NCI-H187 (cell line): ENCODE measurements at regions not wholly inside any gene's neighbourhood (a gene's known extent, or its start where the extent isn't known, plus 50 kb on each side); places are given as distances from the start of the nearest gene placed in this dataset.

ENCODE experiments used
- DNase-seq, 2 experiments: peaks; one replicate each; lab custom pipeline; 2025; lab: John Stamatoyannopoulos, UW

DNA sequence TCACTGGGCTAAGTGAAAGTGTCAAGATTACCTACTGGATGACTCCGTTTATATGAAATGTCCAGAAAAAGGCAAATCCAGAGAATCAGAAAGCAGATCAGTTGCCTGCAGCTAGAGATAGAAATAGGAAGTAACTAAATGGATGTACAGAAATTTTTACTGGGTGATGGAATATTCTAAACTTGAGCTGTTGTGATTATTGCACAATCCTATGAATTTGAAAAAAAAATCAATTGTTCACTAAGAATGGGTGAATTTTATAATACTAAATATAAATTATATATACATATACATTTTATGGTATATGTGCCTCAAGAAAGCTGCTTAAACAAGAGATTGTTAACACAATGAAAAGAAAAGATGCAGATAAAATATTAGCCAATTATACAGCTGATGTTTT lies 181.1 kb upstream of the C16orf82 start:
- DNase-seq = no peak

DNA sequence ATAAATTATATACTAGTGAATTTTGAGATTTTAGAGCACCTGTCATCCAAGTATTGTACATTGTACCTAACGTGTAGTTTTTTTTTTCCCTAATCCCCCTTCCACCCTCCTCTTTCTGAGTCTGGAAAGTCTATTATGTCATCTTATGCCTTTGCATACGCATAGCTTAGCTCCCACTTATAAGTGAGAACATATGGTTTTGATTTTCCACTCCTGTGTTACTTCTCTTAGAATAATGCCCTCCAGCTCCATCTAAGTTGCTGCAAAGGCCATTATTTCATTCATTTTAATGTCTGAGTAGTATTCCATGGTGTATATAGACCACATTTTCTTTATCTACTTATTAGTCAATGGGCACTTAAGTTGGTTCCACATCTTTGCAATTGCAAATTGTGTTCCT lies 177.0 kb upstream of the C16orf82 start:
- DNase-seq = no peak

DNA sequence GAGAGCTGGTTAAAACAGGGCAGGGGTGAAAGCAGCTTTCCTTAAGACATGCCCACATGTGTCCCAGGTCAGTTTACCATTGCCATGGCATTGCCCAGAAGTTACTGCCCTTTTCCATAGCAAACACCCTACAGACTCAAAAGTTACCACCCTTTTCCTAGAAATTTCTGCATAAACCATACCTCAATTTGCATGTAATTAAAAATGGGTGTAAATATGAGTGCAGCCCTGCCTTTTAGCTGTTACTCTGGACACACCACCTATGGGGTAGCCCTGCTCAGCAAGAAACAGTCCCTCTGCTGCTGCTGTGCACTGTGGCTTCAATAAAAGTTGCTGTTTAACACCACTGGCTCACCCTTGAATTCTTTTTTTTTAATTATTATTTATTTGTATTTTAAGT lies 168.5 kb upstream of the C16orf82 start:
- no peak for DNase-seq

DNA sequence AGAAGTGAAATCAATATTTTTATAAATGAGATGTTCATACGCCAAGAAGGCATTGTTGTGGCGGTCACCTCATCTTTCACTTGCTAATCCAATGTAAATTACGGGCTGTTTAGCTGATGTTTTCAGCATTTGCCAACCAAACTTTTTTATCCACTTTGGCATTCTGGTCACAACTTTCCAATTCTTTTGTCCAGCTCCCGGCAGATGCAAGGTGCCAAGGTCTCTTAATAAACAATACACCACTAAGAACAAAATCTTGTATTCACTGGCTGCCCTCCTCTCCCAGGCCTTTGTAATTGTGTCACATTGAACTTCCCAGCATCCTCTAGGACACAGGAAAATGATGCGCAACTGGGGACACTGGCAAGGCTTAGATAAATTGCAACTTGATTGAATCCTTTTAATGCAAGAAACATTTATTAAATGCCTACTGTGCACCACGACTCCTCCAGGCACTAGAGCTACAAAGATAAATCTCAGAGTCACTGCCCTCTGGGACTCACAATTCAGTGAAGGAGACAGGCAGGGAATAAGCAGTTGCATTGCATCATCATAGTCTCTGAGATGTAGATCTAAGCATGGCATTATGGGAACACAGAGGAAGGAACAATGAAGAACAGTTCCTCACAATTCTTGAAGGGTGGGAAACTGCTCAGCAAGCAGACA lies 165.4 kb upstream of the C16orf82 start:
- DNase-seq = no peak

DNA sequence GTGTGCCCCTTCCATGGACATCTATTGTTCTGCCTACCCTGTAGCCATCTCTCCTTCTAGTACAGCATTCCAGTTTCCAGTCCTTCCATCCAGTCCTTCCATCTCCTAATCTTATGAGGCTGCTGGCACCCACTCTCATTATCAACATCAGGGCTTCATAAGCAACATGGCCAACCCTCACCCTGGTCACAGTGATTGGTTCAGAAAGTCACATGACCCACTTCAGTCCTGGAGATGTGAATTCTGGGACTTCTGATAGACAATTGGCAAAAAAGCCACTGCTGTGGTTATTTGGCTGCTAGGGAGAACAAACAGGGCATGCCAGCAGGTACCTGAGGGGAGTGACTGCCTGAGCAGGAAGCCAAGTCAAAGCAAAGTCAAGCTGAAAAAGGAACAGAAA lies 164.7 kb upstream of the C16orf82 start:
- no peak for DNase-seq

DNA sequence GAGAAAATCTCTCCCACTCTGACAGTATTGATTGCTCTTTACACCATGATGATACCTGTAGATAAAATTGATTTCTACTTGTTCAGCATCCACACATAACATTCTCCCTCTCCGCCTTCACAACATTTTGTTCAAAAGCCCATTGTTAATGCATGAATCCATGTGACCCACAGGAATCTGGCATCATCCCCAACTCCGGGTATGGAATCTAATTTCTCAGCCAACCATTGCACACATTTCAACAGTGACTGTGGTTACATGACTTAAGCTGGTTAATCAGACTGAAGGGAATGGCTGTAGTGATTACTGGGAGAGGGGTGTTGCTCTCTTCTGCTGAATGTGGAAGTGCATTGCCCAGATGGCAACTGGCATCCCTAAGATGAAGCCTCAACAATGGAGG lies 161.4 kb upstream of the C16orf82 start:
- no peak for DNase-seq

DNA sequence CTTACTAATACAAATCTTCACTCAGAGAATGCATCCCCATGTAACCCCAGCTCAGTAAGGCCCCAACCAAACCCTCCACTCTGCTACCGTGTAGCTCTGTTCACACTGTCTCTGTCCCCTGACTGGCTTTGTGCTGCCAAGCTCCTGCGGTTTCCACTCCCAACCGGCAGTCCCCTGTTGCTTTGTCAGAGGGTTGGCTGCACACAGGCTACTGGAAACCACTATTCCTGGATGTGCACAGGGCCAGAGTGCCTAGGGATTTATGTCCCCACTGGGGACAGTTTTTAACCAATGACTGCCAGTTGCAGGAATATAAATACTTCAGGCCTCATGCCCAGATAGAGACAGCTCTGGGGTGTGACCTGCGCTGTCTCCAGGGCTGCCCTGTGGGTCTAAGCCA lies 157.1 kb upstream of the C16orf82 start:
- DNase-seq = no peak

DNA sequence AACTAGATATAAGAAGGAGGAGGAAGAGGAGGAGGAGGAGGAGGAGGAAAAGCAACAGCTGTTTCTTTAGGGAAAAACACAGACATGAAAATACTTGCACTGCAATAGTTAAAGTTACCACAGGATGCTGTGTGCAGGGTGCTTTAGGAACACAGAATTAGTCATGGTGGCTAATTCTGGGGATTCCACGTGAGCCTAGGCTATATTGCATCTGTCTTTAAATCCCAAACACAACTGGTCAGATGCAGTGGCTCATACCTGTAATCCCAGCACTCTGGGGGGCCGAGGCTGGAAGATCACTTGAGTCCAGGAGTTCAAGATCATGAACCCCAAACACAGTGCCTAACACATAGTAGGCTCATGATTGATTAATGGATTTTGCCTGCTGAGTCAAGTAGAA lies 155.3 kb upstream of the C16orf82 start:
- DNase-seq = no peak

DNA sequence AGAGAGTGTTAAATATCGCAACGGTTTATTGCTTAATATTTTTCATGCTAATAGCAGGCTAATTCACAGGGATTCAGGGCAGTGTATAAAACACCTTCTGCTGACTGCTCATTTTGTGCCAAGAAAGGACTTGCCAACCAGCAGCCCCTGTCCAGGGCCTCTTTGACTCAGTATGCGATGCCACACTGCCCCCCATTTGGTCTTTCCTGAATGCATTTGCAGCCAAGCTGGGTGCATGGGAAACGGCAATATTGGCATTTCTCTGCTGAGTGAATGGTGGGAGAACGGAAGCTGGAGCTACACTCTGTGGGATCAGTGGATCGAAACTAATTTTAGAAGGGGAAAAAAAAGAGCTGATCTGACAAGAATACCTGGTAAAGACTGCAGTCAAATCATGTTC lies 152.9 kb upstream of the C16orf82 start:
- DNase-seq = no peak

DNA sequence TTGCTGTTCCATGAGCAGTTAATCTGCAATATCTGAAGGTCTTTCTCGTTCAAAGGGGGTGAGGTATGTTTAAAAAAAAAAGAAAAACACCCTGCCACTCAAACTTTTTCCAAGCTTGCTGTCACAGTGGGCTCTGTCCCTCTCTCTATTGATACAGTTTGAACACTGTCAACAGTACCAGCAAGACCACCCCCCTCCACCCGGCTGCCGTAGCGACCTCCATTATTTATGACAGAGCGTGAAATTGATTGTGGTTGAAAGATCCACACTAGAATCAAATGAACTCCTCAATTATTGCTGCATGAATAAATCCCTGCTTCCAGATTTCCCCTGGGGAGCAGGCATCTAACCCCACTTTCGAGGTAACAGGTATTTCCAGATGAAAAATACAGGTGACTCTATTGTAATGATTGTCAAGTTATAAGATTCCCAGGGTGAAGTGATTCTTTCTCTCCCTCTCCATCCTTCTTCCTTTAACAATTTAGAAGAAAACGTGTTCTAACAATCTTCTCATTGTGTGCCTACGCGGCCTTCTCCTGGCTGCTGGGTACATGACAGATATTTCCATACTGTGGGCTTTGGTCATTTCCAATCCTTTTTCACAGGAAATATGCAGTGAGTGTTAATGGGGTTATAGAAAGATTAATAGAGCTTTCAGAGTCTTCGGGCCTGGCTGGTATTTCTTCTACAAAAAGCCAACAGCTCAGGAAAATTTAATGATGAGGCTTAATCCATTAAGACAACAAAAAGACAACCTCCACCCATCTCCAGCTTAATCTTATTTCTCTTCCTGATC lies 135.7 kb upstream of the C16orf82 start:
- DNase-seq = no peak

DNA sequence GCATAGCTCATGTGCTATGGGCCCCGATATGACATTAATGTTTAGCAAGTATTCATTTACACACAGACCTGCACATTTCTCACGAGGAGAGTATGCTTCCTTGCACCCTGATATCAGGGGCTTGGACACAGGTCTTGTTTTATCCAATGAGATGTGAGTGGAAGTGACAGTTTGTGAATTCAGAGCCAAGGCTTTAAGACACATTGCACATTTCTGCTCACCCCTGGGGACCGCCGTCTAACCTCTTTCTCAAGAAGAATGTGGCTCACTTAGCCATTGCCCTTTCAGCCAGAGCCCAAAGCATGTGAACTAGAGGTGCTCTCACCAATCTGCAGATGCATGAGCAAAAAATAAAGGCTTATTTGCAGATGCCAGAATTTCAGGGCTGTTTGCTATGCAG lies 116.1 kb upstream of the C16orf82 start:
- no peak for DNase-seq

DNA sequence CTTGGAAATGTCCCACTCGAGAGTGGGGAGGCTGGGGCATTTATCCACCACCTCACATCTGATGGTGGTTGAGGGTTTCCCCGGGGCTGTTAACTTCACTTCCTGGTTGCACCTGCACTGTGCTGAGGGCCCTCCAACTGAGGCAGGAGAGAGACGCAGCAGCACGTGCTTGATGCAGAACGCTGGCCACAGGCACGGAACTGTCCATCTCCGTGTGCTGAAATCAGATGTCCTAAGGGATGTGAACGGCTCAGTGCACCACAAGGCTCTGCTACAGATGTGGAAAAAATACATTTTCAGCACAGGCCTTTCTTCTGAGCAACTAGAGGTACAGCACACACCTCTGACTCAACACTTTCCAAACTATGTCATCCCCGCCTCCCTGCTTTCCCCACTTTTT lies 114.8 kb upstream of the C16orf82 start:
- DNase-seq = no peak

DNA sequence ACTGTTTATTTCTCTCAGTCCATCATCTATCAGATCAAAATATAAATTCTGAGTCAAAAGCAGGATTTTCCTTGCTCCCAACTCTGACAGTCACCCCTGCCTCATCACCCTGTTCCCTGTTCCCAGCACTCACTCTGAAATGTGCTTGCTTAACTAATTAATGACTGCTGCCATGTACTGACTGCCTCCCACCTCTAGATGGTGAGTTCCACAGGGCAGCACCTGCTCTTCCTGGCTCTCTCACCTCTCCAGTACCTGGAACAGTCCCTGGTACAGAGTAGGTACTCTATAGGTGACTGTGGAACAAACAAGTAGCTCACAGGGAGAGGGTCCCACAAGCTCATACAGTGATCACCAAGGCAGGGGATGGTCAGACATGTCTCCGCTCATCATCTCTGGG lies 114.3 kb upstream of the C16orf82 start:
- no peak for DNase-seq

DNA sequence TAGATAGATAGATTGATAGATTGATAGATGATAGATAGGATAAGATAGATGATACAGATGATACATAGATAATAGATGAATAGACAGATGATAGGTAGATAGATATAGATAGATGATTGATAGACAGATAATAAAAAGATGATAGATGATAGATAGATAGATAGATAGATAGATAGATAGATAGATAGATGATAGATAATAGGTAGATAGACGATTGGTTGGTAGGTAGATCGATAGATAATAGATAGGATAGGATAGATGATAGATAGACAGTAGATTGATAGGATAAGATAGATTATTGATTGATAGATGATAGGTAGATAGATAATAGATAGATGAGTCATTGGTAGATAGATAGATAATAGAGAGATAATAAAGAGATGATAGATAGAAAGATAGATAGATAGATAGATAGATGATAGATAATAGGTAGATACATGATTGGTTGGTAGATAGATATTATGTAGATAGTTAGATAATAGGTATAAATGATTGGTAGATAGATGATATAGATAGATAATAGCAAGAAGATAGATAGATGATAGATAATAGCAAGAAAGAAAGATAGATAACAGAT lies 109.4 kb upstream of the C16orf82 start:
- DNase-seq = no peak

DNA sequence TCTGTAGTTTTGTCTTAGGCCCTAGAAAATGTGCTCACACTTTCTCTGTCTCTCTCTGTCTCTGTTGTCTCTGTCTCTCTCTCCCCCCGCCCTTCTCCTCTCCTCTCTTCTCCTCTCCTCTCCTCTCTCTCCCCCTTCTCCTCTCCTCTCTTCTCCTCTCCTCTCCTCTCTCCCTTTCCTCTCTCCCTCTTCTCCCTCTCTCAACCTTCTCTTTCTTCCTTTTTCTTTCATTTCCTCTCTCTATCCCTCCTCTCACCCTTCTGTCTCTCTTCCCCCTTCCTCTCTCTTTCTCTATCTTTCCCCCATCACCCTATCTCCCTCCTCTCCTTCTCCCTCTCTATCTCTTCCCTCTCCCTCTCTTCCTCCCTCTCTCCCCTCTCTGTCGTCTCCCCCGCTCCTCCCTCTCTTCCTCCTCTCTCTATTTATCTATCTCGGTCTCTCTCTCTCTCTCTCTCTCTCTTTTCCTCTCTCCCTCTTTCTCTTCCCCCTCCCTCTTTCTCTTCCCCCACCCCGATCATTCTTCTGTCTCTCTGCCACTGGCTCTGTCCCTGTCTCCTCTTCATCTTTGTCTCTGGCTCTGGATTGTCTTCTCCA lies 107.2 kb upstream of the C16orf82 start:
- no peak for DNase-seq

DNA sequence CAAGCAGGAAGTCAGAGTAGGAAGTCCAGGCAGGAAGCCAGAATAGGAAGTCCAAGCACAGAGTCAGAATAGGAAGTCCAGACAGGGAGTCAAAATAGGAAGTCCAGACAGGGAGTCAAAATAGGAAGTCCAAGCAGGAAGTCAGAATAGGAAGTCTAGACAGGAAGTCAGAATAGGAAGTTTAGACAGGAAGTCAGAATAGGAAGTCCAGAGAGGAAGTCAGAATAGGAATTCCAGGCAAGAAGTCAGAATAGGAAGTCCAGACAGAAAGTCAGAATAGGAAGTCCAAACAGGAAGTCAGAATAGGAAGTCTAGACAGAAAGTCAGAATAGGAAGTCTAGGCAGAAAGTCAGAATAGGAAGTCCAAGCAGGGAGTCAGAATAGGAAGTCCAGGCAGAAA lies 105.3 kb upstream of the C16orf82 start:
- no peak for DNase-seq

DNA sequence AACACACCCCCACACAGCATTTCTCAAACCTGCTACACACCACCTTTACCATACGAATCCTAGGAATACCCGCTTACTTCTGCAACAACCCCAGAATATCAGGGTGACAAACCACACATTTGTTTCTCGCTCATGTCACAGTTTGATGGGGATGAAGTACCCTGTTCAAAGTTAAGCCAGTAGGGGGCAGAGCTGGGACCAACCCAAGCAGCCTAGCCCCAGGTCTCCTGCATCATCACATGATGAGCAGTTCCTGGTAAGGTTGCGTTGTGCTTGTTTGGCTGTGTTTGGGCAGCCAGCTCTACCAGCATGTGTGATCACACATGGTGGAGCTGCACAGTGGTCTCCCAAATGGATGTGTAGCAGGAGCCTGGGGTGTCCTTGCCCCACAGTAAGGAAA lies 103.6 kb upstream of the C16orf82 start:
- DNase-seq = no peak

DNA sequence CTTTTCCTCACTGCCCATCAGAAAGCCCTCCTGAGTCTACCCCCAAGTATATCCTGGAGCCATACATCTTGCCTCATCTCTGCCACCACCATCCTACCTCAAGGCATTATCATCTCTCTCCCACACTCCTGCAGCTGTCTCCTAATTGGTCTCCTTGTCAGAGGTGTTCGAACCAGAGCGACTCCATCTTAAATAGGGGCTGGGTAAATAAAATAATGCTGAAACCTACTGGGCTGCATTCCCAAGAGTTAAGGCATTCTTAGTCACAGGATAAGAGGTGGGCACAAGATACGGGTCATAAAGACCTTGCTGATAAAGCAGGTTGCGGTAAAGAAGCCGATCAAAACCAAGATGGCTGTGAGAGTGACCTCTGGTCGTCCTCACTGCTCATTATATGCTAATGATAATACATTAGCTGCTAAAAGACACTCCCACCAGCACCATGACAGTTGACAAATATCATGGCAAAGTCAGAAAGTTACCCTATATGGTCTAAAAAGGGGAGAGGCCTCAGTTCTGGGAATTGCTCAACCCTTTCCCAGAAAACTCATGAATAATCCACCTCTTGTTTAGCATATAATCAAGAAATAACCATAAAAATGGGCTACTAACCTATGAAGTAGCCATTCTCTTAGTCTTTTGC lies 97.0 kb upstream of the C16orf82 start:
- no peak for DNase-seq

DNA sequence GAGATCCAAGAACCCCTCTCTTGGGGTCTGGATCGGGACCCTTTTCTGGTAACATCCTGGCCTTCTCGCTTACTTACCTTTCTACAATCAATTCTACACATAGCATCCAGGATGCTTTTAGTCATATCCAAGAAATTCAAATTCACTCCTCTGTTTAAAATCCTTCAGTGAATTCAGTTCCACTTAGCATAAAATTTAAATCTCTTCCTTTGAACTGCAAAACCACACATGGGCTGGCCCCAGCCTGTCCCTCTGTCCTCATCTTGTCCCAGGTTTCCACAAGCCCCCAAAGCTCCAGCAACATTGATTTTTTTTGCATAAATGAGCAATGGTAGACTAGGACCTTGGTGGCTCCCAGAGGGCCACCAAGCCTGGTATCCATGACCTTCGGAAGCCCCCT lies 96.4 kb upstream of the C16orf82 start:
- DNase-seq = no peak

DNA sequence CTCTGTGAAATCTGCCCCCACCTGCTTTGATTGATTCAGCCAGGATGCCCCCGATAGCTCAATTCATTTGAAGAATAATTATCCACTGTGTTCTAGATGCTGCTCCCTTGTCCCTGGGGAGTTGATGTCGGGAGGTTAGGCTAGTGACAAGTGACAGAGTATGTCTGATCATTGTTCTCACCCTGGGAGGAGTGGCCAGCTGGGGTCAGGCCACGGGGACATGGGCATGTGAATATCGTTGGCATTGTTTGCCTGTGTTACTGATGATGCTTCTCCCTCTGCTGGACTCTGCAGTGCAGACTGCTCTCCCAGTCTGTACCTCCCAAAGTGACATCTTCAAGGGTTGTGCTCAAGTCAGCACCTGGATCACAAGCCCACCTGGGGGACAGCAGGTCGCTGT lies 89.9 kb upstream of the C16orf82 start:
- no peak for DNase-seq

DNA sequence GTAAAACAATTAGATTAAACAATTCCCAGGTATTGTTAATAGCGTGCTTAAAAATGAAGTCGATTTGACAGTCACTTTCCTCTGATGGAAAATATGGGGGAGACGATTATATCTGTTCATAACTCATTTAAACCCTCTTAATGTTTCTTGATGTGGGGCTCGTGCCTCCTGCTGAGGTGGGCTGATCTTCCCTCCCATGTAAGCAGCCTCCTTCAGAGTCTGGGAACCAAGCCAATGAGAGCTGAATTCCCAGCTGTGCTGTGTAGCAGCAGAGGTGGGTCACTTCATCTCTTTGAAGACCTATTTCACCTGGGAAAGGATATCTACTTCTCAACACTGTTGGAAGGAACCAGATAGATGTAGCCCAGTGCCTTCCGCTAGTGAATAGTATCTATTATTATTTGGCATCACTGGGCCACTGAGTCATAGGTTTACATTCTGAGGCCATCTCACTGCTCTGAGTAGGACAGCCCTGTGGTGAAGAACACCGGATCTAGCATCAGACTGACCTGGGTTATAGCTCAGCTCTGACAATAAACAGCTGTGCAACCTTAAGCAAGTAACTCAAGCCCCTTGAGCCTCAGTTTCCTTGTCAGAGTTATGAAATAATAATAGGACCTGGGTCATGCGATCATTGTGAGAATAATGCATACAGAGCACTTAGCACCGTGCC lies 85.3 kb upstream of the C16orf82 start:
- no peak for DNase-seq

DNA sequence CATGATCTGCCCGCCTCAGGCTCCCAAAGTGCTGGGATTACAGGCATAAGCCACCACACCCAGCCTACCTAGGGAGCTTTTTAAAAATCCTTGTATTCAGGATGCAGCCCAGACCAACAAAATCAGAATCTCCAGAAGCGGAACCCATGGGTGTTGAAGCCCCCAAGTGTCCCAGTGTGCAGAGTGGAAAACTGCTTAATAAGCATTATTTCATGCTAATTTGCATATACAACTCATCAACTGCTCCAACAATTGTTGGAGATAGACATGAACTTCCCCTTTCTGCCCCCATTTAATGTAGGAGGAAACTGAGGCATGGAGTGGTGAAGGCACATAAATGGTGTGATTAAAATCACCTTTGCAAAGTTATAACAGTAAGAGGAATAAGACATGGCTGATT lies 84.3 kb upstream of the C16orf82 start:
- DNase-seq = no peak
